GM19023 (cell line): ENCODE measurements at regions not wholly inside any gene's neighbourhood (a gene's known extent, or its start where the extent isn't known, plus 50 kb on each side); places are given as distances from the start of the nearest gene placed in this dataset.
A peak's percentile ranks its signal among the peaks of the same experiment; 100 is the strongest.
"Not testable (repeated sequence)": the region's sequence is repeated elsewhere in the genome, so short reads cannot be mapped to it uniquely, and the experiment has no call there.

Experiments used
- ATAC-seq: cut with Tn5 transposase; IDR thresholded peaks from one replicate; pipeline ENCODE4 v1.9.1; 2021; ENCODE audit warnings: mild to moderate bottlenecking, moderate library complexity; ENCODE audit not compliant: unreplicated experiment

- ATAC-seq, result no peak
These were observed 50.0 kb upstream of the ACYP2 start for GRCh38 chr2:54065411-54065810.

DNA sequence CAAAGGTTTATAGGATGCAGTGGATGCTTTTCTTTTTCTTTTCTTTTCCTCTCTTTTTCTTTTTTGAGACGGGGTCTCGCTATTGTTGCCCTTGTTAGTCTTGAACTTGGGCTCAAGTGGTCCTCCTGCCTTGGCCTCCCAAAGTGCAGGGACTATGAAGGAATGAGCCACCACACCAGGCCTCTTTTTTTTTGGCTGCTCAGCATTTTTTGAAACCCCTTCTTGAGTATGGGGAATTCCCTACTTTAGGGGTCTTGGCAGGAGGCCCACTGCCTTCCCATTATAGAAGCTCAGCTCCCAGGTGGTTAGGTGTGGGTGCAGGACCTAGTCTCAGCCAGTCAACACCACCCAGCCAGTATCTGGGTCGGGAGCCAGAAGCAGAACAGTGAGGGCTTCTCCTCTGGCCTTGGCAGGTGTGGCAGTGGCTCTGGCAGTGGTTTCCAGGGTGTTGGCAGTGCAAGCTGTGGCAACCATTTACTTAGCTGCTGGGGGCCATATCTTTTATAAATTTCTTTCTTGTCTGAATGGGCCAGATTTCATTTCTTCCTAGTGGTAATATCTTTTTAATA lies 51.4 kb upstream of the ACYP2 start:
- no peak for ATAC-seq

GRCh38 chr2:54062401-54062800 lies 53.0 kb upstream of the ACYP2 start:
- no peak for ATAC-seq

GRCh38 chr2:54061272-54061671 lies 54.1 kb upstream of the ACYP2 start:
- ATAC-seq, result no peak

GRCh38 chr2:54059986-54060385 lies 55.4 kb upstream of the ACYP2 start:
- no peak for ATAC-seq

DNA sequence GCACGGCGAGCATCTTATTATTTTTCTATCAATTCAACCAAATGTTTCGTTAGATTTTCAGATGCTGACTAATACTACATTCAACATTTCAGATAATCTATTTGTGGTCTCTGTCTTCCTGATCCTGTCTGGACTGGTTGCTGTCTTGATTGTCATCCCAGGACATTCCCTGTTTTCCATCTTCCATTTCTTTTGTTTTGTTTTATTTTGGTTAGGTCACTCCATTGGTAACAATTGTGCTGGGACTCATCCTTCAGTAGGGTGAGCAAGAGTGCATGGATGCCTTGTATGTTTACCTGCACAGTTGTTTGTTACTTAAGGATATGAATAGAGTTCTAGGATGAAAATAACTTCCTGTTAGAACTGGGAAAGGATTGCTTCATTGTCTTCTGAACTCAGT lies 55.9 kb upstream of the ACYP2 start:
- no peak for ATAC-seq

- ATAC-seq, result no peak
These were observed 57.0 kb upstream of the ACYP2 start for GRCh38 chr2:54058449-54058848.

DNA sequence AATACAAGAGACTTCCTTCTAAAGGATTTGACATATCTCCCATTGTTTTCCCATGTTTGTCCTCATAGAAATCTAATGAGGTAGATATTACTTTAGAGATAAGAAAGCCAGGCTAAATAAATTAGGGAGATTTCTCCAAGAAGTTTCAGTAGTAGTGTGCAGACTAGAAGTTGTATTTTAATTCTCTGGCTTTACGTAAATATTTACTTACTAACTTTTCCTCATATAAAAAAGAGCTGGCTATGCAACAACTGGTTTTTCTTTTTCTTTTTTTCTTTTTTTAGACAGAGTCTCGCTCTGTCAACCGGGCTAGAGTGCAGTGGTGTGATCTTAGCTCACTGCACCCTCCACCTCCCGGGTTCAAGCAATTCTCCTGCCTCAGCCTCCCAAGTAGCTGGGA lies 60.6 kb upstream of the ACYP2 start:
- ATAC-seq, result no peak

- peak; percentile 84 for ATAC-seq
These were observed 61.1 kb upstream of the ACYP2 start for GRCh38 chr2:54054271-54054670.

DNA sequence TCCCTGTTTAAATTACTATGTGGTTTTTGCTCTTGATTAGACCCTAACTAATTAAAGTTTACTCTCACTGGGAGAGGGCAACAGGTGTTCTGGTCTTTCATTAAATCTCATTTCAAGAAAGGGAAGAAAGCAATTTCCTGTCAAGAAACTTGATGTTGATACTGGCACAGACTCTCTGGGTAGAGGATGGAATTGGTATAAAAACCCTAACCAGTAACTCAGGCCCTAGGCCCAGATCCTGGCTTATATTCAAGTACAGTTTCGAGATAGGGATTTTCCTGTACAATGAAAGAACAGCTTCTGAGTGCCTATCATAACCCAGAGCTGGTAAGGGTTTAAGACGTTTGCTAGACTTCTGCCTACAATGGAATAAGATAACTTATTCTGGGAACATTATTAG lies 61.6 kb upstream of the ACYP2 start:
- ATAC-seq, result peak; percentile 30

- no peak for ATAC-seq
These were observed 62.3 kb upstream of the ACYP2 start for GRCh38 chr2:54052825-54053718.

DNA sequence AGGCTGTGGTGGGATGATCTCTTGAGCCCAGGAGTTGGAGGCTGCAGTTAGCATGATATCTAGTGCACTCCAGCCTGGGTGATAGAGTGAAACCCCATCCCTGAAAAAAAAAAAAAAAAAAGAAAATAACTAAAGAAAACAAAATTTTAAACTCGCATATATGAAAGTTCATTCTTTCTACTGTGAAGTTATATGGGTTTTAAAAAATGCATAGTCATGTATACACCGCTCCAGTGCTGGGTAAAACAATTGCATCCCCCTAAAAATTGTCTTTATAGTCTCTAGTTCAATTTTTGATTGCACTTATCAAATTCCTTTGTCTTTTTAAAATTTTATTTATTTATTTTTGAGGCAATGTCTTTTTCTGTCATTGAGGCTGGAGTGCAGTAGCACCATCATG lies 65.0 kb upstream of the ACYP2 start:
- no peak for ATAC-seq

- ATAC-seq, result no peak
These were observed 66.0 kb upstream of the ACYP2 start for GRCh38 chr2:54049365-54049764.

GRCh38 chr2:54048896-54049295 lies 66.5 kb upstream of the ACYP2 start:
- not testable (repeated sequence) for ATAC-seq

DNA sequence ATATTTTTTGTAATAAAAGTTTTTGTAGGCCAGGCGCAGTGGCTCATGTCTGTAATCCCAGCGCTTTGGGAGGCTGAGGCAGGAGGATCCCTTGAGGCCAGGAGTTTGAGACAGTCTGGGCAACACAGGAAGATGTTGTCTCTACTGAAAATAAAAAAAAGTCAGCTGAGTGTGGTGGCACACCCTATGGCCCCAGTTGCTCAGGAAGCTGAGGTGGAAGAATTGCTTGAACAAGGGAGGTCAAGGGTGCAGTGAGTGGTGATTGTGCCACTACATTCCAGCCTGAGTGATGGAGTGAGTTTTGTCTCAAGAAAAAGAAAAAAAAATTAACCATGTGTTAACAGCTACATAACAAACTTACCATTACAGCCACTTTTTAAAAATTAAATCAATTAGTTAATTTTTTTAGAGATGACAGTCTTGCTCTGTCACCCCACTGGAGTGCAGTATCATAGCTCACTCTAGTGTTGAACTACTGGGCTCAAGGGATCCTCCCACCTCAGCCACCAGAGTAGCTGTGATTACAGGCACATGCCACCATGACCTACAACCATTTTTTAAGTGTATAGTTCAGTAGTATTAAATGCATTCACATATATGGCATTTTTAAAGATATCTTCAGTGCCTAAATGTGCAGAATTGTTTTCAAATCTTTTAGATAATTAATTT lies 67.2 kb upstream of the ACYP2 start:
- no peak for ATAC-seq

GRCh38 chr2:54047658-54048057 lies 67.8 kb upstream of the ACYP2 start:
- ATAC-seq, result no peak

GRCh38 chr2:54047091-54047490 lies 68.3 kb upstream of the ACYP2 start:
- ATAC-seq, result no peak

GRCh38 chr2:54042897-54043620 lies 72.3 kb upstream of the PSME4 start:
- ATAC-seq, result no peak

GRCh38 chr2:54042341-54042740 lies 71.5 kb upstream of the PSME4 start:
- no peak for ATAC-seq

DNA sequence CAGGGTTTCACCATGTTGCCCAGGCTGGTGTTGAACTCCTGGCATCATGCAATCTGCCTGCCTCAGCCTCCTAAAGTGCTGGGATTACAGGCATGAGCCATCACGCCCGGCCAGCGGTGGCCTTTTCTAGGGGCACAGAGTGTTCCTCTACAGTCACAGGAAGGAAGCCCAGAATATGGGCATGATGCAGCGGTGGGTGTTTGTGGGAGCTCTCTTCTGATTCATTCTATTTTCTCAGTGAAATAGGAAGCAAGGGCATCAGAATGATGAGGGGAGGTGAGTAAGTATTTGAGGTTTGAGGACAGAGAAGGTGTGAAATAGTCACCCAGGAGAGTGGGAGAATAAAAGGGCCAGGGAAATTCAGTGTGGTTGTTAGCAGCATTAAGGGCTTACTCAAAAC lies 70.3 kb upstream of the PSME4 start:
- no peak for ATAC-seq

- ATAC-seq, result no peak
These were observed 69.9 kb upstream of the PSME4 start for GRCh38 chr2:54040685-54041084.
